ENCODE measurements at regions not wholly inside any gene's neighbourhood (a gene's known extent, or its start where the extent isn't known, plus 50 kb on each side); places are given as distances from the start of the nearest gene placed in this dataset.

GRCh38 chr7:52944921-52945320 lies 90.5 kb upstream of the POM121L12 start:
- TF ChIP-seq EZH2phosphoT487 (conservative IDR thresholded peaks at IDR 0.05; ENCODE audit: low read length) (no peak), CTCF (IDR thresholded peaks at IDR 0.05; ENCODE audit: insufficient read depth, low read length, poor library complexity, severe bottlenecking) (no peak)
- no peaks in the 10 kb centered on the region for H3F3A ChIP-seq (ENCODE audit: insufficient read depth)
- no peaks in the 10 kb centered on the region for H3K9me2 ChIP-seq (replicated peaks; ENCODE audit: insufficient read depth, low read length)

DNA sequence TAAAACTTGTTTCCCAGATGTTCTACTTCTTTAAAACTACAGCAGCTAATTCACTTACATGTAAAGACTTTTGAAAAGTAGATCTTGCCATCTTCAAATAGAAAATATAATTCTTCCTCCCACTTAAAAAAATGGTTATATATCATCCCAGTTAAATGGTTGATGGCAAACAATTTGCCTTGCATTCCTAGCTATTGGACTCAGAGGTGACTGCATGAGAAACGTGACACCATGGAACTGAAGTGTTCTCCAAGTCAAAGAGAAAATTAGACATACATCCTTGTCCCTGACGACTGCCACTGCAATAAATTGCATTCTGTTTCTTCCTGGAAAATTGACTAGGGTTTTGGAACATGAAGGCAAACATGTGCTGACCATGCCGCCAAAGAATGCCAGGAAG lies 95.0 kb upstream of the POM121L12 start:
- no peak overlapping the region for H3K4me3 ChIP-seq (ENCODE audit: insufficient read depth, low read length, poor library complexity, severe bottlenecking)
- no peaks in the 10 kb centered on the region for H3K79me2 ChIP-seq (ENCODE audit: insufficient read depth, low read length)
- H3K9me3 ChIP-seq (ENCODE audit: insufficient read depth, low read length), result no peaks in the 10 kb centered on the region
- no peaks in the 10 kb centered on the region for H4K20me1 ChIP-seq (ENCODE audit: low read depth, low read length)
- H3K4me2 ChIP-seq (ENCODE audit: low read depth, low read length, poor library complexity, severe bottlenecking), result no peak overlapping the region
- H3K9ac ChIP-seq (ENCODE audit: low read length), result no peak overlapping the region
- H2AFZ ChIP-seq (ENCODE audit: low read depth, low read length, severe bottlenecking), result no peak overlapping the region
- H3K27me3 ChIP-seq (ENCODE audit: low read length), result no peaks in the 10 kb centered on the region
- H3K27ac ChIP-seq (ENCODE audit: low read depth, low read length), result no peak overlapping the region
- no peaks in the 10 kb centered on the region for H3K36me3 ChIP-seq (ENCODE audit: low read length)
- H3K9me2 ChIP-seq (replicated peaks; ENCODE audit: insufficient read depth, low read length), result no peaks in the 10 kb centered on the region
- H3F3A ChIP-seq (ENCODE audit: insufficient read depth), result no peaks in the 10 kb centered on the region
- TF ChIP-seq CTCF (IDR thresholded peaks at IDR 0.05; ENCODE audit: insufficient read depth, low read length, poor library complexity, severe bottlenecking) (no peak), EZH2phosphoT487 (conservative IDR thresholded peaks at IDR 0.05; ENCODE audit: low read length) (no peak)

More at GRCh38 chr7:52944921-52945320, 90.5 kb upstream of the POM121L12 start:
- H3K27me3 ChIP-seq (ENCODE audit: low read length), result no peaks in the 10 kb centered on the region
- H4K20me1 ChIP-seq (ENCODE audit: low read depth, low read length), result no peaks in the 10 kb centered on the region
- H3K79me2 ChIP-seq (ENCODE audit: insufficient read depth, low read length), result no peaks in the 10 kb centered on the region
- no peak overlapping the region for H3K27ac ChIP-seq (ENCODE audit: low read depth, low read length)
- H3K9me3 ChIP-seq (ENCODE audit: insufficient read depth, low read length), result no peaks in the 10 kb centered on the region
- H3K9ac ChIP-seq (ENCODE audit: low read length), result no peak overlapping the region
- H2AFZ ChIP-seq (ENCODE audit: low read depth, low read length, severe bottlenecking), result no peak overlapping the region
- no peaks in the 10 kb centered on the region for H3K36me3 ChIP-seq (ENCODE audit: low read length)
- H3K4me2 ChIP-seq (ENCODE audit: low read depth, low read length, poor library complexity, severe bottlenecking), result no peak overlapping the region
- no peak overlapping the region for H3K4me3 ChIP-seq (ENCODE audit: insufficient read depth, low read length, poor library complexity, severe bottlenecking)

- no peaks in the 10 kb centered on the region for H3K36me3 ChIP-seq (ENCODE audit: low read length)
- H2AFZ ChIP-seq (ENCODE audit: low read depth, low read length, severe bottlenecking), result no peak overlapping the region
- TF ChIP-seq EZH2phosphoT487 (conservative IDR thresholded peaks at IDR 0.05; ENCODE audit: low read length), result no peak
- no peaks in the 10 kb centered on the region for H3K9me2 ChIP-seq (replicated peaks; ENCODE audit: insufficient read depth, low read length)
- no peak overlapping the region for H3K4me2 ChIP-seq (ENCODE audit: low read depth, low read length, poor library complexity, severe bottlenecking)
- no peaks in the 10 kb centered on the region for H3F3A ChIP-seq (ENCODE audit: insufficient read depth)
- H3K27ac ChIP-seq (ENCODE audit: low read depth, low read length), result no peak overlapping the region
- no peaks in the 10 kb centered on the region for H3K9me3 ChIP-seq (ENCODE audit: insufficient read depth, low read length)
- H3K4me3 ChIP-seq (ENCODE audit: insufficient read depth, low read length, poor library complexity, severe bottlenecking), result no peak overlapping the region
- no peaks in the 10 kb centered on the region for H4K20me1 ChIP-seq (ENCODE audit: low read depth, low read length)
- no peak overlapping the region for H3K9ac ChIP-seq (ENCODE audit: low read length)
- H3K79me2 ChIP-seq (ENCODE audit: insufficient read depth, low read length), result no peaks in the 10 kb centered on the region
- H3K27me3 ChIP-seq (ENCODE audit: low read length), result no peaks in the 10 kb centered on the region
These were observed 96.8 kb upstream of the POM121L12 start for GRCh38 chr7:52938455-52939133.

DNA sequence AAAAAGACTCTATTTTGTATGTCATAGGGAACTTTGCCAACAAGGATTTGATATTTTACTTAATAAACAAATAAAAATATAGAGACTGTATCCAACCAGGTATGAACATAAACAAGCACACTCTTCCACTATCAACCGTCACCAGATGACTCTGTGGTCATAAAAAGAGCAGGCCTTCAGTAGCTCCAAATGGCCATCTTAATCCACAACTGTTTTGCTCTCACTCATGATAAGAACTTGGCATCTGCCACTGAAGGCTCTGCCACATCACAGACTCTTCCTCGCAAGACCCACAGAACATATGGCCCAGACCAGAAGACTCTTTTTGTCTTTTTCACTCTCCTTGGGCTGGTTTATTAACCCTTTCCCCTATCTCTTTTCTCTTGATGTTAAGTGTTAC lies 98.7 kb upstream of the POM121L12 start:
- Histone ChIP-seq H3K9ac (ENCODE audit: low read length) (no peak overlapping the region), H3K9me3 (ENCODE audit: insufficient read depth, low read length) (peaks cover 3% of the 10 kb centered on the region; the same call in 1 of the 2 replicates), H3K27ac (ENCODE audit: low read depth, low read length) (no peak overlapping the region), H3K4me3 (ENCODE audit: insufficient read depth, low read length, poor library complexity, severe bottlenecking) (no peak overlapping the region), H3K9me2 (replicated peaks; ENCODE audit: insufficient read depth, low read length) (no peaks in the 10 kb centered on the region), H4K20me1 (ENCODE audit: low read depth, low read length) (no peaks in the 10 kb centered on the region), H3K36me3 (ENCODE audit: low read length) (no peaks in the 10 kb centered on the region), H3K4me2 (ENCODE audit: low read depth, low read length, poor library complexity, severe bottlenecking) (no peak overlapping the region), H3K79me2 (ENCODE audit: insufficient read depth, low read length) (no peaks in the 10 kb centered on the region), H3F3A (ENCODE audit: insufficient read depth) (no peaks in the 10 kb centered on the region), H3K27me3 (ENCODE audit: low read length) (no peaks in the 10 kb centered on the region), H2AFZ (ENCODE audit: low read depth, low read length, severe bottlenecking) (no peak overlapping the region)
- TF ChIP-seq EZH2phosphoT487 (conservative IDR thresholded peaks at IDR 0.05; ENCODE audit: low read length) (no peak), CTCF (IDR thresholded peaks at IDR 0.05; ENCODE audit: insufficient read depth, low read length, poor library complexity, severe bottlenecking) (no peak)
